IMR-90 (cell line): ENCODE measurements at regions not wholly inside any gene's neighbourhood (a gene's known extent, or its start where the extent isn't known, plus 50 kb on each side); places are given as distances from the start of the nearest gene placed in this dataset.

Source experiments
- ATAC-seq: fragments of 200-7000 bp; cut with Tn5 transposase; 2 replicates; pipeline ENCODE4 v1.9.1; 2020; ENCODE audit warnings: low read depth, mild to moderate bottlenecking, moderate library complexity
- BruUV-seq: library from RNA; stranded (reverse); fragments of 400-500 nt; replicated peaks from 2 replicates; lab custom pipeline; 2021; lab: Mats Ljungman, UMichigan
- CTCF ChIA-PET: fragments of 300-600 bp; formaldehyde crosslinking; extraction: SDS; loops from one replicate; lab custom pipeline; 2021; ENCODE audit warnings: antibody characterized with exemption; lab: Yijun Ruan, JAX
- POLR2A ChIA-PET: fragments of 300-600 bp; sonication (Branson Sonifier 250); formaldehyde crosslinking; loops from one replicate; lab custom pipeline; 2022; ENCODE audit warnings: antibody characterized with exemption; ENCODE audit not compliant: unreplicated experiment; lab: Charles Lee
- DNase-seq: peaks from one replicate; pipeline ENCODE4 v3.0.0; 2013
- H2AFZ ChIP-seq: replicated peaks from 2 replicates; pipeline ENCODE3; 2013; ENCODE audit warnings: low read length, mild to moderate bottlenecking; ENCODE audit not compliant: poor library complexity
- H2AK5ac ChIP-seq: 2 replicates; pipeline ENCODE4 v1.6.1; 2013; ENCODE audit warnings: low read depth, low read length, inconsistent platforms
- H2AK9ac ChIP-seq: replicated peaks from 2 replicates; pipeline ENCODE3; 2013; ENCODE audit warnings: mild to moderate bottlenecking, low read depth, low read length, moderate library complexity; ENCODE audit not compliant: poor library complexity
- H2BK120ac ChIP-seq: 2 replicates; pipeline ENCODE4 v1.6.1; 2013; ENCODE audit warnings: low read depth, low read length, inconsistent platforms
- H2BK15ac ChIP-seq: 3 replicates; pipeline ENCODE4 v1.6.1; 2013; ENCODE audit warnings: low read depth, low read length, inconsistent platforms
- H2BK20ac ChIP-seq: 2 replicates; pipeline ENCODE4 v1.6.1; 2013; ENCODE audit warnings: low read depth, mild to moderate bottlenecking, inconsistent platforms, low read length, moderate library complexity
- H2BK5ac ChIP-seq: 2 replicates; pipeline ENCODE4 v1.6.1; 2013; ENCODE audit warnings: mild to moderate bottlenecking, low read depth, low read length, inconsistent platforms; ENCODE audit not compliant: poor library complexity, severe bottlenecking
- H3K14ac ChIP-seq: replicated peaks from 2 replicates; pipeline ENCODE4 v1.6.1; 2013; ENCODE audit warnings: low read depth, low read length, inconsistent platforms
- H3K18ac ChIP-seq: 2 replicates; pipeline ENCODE4 v1.6.1; 2013; ENCODE audit warnings: low read depth, low read length, control low read depth
- H3K23ac ChIP-seq: 2 replicates; pipeline ENCODE4 v1.6.1; 2013; ENCODE audit warnings: low read depth, low read length, inconsistent platforms
- H3K27ac ChIP-seq: 2 replicates; pipeline ENCODE4 v1.5.1; 2013; ENCODE audit warnings: mild to moderate bottlenecking, control low read depth, low read length; ENCODE audit not compliant: insufficient read depth
- H3K27me3 ChIP-seq: 2 replicates; pipeline ENCODE4 v1.6.1; 2013; ENCODE audit warnings: low read length; ENCODE audit not compliant: control insufficient read depth, insufficient read depth
- H3K36me3 ChIP-seq: 2 replicates; pipeline ENCODE4 v1.6.1; 2013; ENCODE audit warnings: low read length, mixed read lengths; ENCODE audit not compliant: control insufficient read depth, insufficient read depth
- H3K4ac ChIP-seq: 2 replicates; pipeline ENCODE4 v1.6.1; 2013; ENCODE audit warnings: low read depth, low read length, inconsistent platforms
- H3K4me1 ChIP-seq: 2 replicates; pipeline ENCODE4 v1.6.1; 2013; ENCODE audit warnings: low read length, mixed read lengths; ENCODE audit not compliant: control insufficient read depth, insufficient read depth
- H3K4me2 ChIP-seq: 2 replicates; pipeline ENCODE4 v1.6.1; 2013; ENCODE audit warnings: low read depth, mild to moderate bottlenecking, control low read depth, low read length, moderate library complexity
- H3K4me3 ChIP-seq: 2 replicates; pipeline ENCODE4 v1.5.1; 2013; ENCODE audit warnings: low read depth, mild to moderate bottlenecking, control low read depth, low read length, moderate library complexity; ENCODE audit not compliant: insufficient read depth
- H3K56ac ChIP-seq: 2 replicates; pipeline ENCODE4 v1.6.1; 2013; ENCODE audit warnings: low read length, inconsistent platforms; ENCODE audit not compliant: insufficient read depth; ENCODE audit errors: extremely low read depth
- H3K79me1 ChIP-seq, 2 experiments: 2 replicates each; pipeline ENCODE4 v1.6.1; 2013; ENCODE audit warnings: low read length in 2 of 2, inconsistent platforms in 1 of 2, low read depth in 1 of 2
- H3K9ac ChIP-seq: 2 replicates; pipeline ENCODE4 v1.6.1; 2013; ENCODE audit warnings: low read depth, low read length, control low read depth
- H3K9me1 ChIP-seq: 2 replicates; pipeline ENCODE4 v1.6.1; 2013; ENCODE audit warnings: low read length, inconsistent platforms; ENCODE audit not compliant: insufficient read depth
- H3K9me3 ChIP-seq: 2 replicates; pipeline ENCODE4 v1.6.1; 2013; ENCODE audit warnings: low read length; ENCODE audit not compliant: control insufficient read depth, insufficient read depth
- H4K20me1 ChIP-seq: 2 replicates; pipeline ENCODE4 v1.6.1; 2013; ENCODE audit warnings: low read length, inconsistent platforms; ENCODE audit not compliant: insufficient read depth
- H4K5ac ChIP-seq: 2 replicates; pipeline ENCODE4 v1.6.1; 2013; ENCODE audit warnings: mild to moderate bottlenecking, low read depth, low read length, control low read depth
- H4K8ac ChIP-seq, 2 experiments: 2 replicates each; pipeline ENCODE4 v1.6.1; 2013; ENCODE audit warnings: low read depth in 2 of 2, low read length in 2 of 2, control low read depth in 1 of 2, inconsistent platforms in 1 of 2
- H4K91ac ChIP-seq: 2 replicates; pipeline ENCODE4 v1.6.1; 2013; ENCODE audit warnings: low read depth, low read length, inconsistent platforms; ENCODE audit not compliant: insufficient read depth
- CHD1 ChIP-seq: IDR thresholded peaks from 2 replicates; pipeline ENCODE4 v1.6.1; 2012; ENCODE audit warnings: low read depth, low read length, improper control_type of control experiment
- ELK1 ChIP-seq: fragments of 150-350 bp; IDR thresholded peaks from 2 replicates; pipeline ENCODE4 v1.6.1; 2016; ENCODE audit warnings: low read depth, mild to moderate bottlenecking, low read length, moderate library complexity, borderline replicate concordance
- FOS ChIP-seq: fragments of 150-350 bp; IDR thresholded peaks from 2 replicates; pipeline ENCODE4 v1.6.1; 2016; ENCODE audit warnings: low read depth, low read length
- MAFK ChIP-seq: IDR thresholded peaks from 2 replicates; pipeline ENCODE4 v1.6.1; 2012; ENCODE audit warnings: low read depth, low read length, improper control_type of control experiment
- MAZ ChIP-seq: IDR thresholded peaks from 2 replicates; pipeline ENCODE4 v1.6.1; 2012; ENCODE audit warnings: low read depth, mild to moderate bottlenecking, low read length, improper control_type of control experiment, moderate library complexity, borderline replicate concordance
- MXI1 ChIP-seq: IDR thresholded peaks from 2 replicates; pipeline ENCODE4 v1.6.1; 2012; ENCODE audit warnings: low read depth, mild to moderate bottlenecking, low read length, moderate library complexity, borderline replicate concordance
- NFE2L2 ChIP-seq: fragments of 150-350 bp; IDR thresholded peaks from 2 replicates; pipeline ENCODE4 v1.6.1; 2016; ENCODE audit warnings: low read depth, mild to moderate bottlenecking, low read length
- POLR2A ChIP-seq: IDR thresholded peaks from 2 replicates; pipeline ENCODE4 v1.6.1; 2012; ENCODE audit warnings: mild to moderate bottlenecking, low read depth, low read length
- RAD21 ChIP-seq: IDR thresholded peaks from 2 replicates; pipeline ENCODE4 v1.6.1; 2012; ENCODE audit warnings: low read length, improper control_type of control experiment
- RCOR1 ChIP-seq: IDR thresholded peaks from 2 replicates; pipeline ENCODE4 v1.6.1; 2012; ENCODE audit warnings: mild to moderate bottlenecking, low read length, improper control_type of control experiment; ENCODE audit not compliant: insufficient replicate concordance
- RFX5 ChIP-seq: IDR thresholded peaks from 2 replicates; pipeline ENCODE4 v1.8.0; 2012; ENCODE audit warnings: low read depth, mild to moderate bottlenecking, low read length, moderate library complexity
- SMC3 ChIP-seq: fragments of 150-350 bp; IDR thresholded peaks from 2 replicates; pipeline ENCODE4 v1.6.1; 2016; ENCODE audit warnings: low read depth, mild to moderate bottlenecking, antibody characterized with exemption, low read length, moderate library complexity
- USF2 ChIP-seq: fragments of 150-350 bp; IDR thresholded peaks from 2 replicates; pipeline ENCODE4 v1.6.1; 2017; ENCODE audit warnings: mild to moderate bottlenecking, antibody characterized with exemption, low read length, low read depth
- WGBS, 2 experiments: methylation state at CpG; one replicate each; pipeline versions ENCODE4 v1.1.5 to v1.1.7; 2013; ENCODE audit warnings: missing lambda C conversion rate in 2 of 2; ENCODE audit not compliant: insufficient read length in 1 of 2; ENCODE audit errors: extremely low coverage in 2 of 2; 5-methylcytosine and 5-hydroxymethylcytosine counted together
- dilution Hi-C: fragments of 300-500 bp; cut with HindIII; formaldehyde crosslinking; loops from one replicate; pipeline ENCODE4 v1.14.3; 2018; ENCODE audit warnings: low sequenced_read_pairs; ENCODE audit not compliant: unreplicated experiment
- in situ Hi-C: fragments of 300-500 bp; cut with MboI; formaldehyde crosslinking; loops from 3 replicates; pipeline ENCODE4 v1.14.3; 2019; ENCODE audit warnings: low sequenced_read_pairs, inconsistent platforms, mixed read lengths
- intact Hi-C: fragments of 100-400 bp; cut with micrococcal nuclease; formaldehyde crosslinking; loops from 2 replicates; pipeline ENCODE4 v1.10.0; 2022
- TF ChIP-seq, protein P1 (sequence below): conservative IDR thresholded peaks from 2 replicates; pipeline ENCODE4 v1.5.1; 2012; ENCODE audit warnings: mild to moderate bottlenecking, low read depth, low read length, improper control_type of control experiment

DNA sequence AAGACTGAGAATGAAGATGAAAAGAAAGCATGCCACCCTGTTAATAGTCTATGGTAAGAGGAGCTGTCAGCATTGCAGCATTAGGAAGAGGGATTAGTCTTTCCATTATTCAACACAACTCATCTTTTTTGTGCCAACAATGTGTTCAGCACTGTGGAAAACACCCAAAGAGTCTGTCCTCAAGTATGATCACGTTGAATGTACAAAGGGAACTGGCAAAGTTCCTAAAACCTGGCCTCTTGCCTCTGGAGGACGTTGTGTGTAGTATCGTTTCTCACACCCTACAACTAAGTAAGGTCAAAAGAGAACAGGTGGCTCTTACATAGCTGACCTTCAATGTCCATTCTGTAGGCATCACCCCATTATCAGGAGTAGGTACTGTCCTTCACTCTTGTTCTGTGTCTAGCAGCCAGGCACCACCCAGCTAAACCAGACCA lies 147.9 kb upstream of the THBS1 start:
- no peaks in the 10 kb centered on the region for H3K79me1 ChIP-seq
- no peaks in the 10 kb centered on the region for H4K20me1 ChIP-seq
- no peak overlapping the region for H3K27ac ChIP-seq
- H2BK120ac ChIP-seq: no peak overlapping the region
- DNase-seq (no peak), ATAC-seq (no peak)
- H2AK5ac ChIP-seq: peak overlapping the region; percentile 80; the same call in 1 of the 2 replicates
- no peaks in the 10 kb centered on the region for H3K36me3 ChIP-seq
- no peak overlapping the region for H3K23ac ChIP-seq
- peaks cover 9% of the 10 kb centered on the region for H3K4me1 ChIP-seq
- dilution Hi-C loops (no loop called here), intact Hi-C loops (no loop called here), in situ Hi-C loops (no loop called here)
- 0 out of 3 replicates have a peak overlapping the region, but pooled peaks have one; percentile 30 for H2BK15ac ChIP-seq
- POLR2A ChIA-PET: no interaction called here
- no peak overlapping the region for H4K5ac ChIP-seq
- no peak overlapping the region for H3K4me3 ChIP-seq
- H3K9me1 ChIP-seq: no peaks in the 10 kb centered on the region
- H4K91ac ChIP-seq: no peak overlapping the region; the same call in 1 of the 2 replicates
- H3K4me2 ChIP-seq: no peak overlapping the region
- no peaks in the 10 kb centered on the region for H3K27me3 ChIP-seq
- H3K9me3 ChIP-seq: no peaks in the 10 kb centered on the region
- no CpG with 5 or more reads among the region's 3 CpGs for WGBS, 2 experiments
- peak overlapping the region; percentile 69; the same call in 1 of the 2 replicates for H3K18ac ChIP-seq
- H2BK20ac ChIP-seq: no peak overlapping the region
- H3K56ac ChIP-seq: no peak overlapping the region
- no peak for TF ChIP-seq RFX5
- no peak for TF ChIP-seq FOS
- TF ChIP-seq, protein P1, sequence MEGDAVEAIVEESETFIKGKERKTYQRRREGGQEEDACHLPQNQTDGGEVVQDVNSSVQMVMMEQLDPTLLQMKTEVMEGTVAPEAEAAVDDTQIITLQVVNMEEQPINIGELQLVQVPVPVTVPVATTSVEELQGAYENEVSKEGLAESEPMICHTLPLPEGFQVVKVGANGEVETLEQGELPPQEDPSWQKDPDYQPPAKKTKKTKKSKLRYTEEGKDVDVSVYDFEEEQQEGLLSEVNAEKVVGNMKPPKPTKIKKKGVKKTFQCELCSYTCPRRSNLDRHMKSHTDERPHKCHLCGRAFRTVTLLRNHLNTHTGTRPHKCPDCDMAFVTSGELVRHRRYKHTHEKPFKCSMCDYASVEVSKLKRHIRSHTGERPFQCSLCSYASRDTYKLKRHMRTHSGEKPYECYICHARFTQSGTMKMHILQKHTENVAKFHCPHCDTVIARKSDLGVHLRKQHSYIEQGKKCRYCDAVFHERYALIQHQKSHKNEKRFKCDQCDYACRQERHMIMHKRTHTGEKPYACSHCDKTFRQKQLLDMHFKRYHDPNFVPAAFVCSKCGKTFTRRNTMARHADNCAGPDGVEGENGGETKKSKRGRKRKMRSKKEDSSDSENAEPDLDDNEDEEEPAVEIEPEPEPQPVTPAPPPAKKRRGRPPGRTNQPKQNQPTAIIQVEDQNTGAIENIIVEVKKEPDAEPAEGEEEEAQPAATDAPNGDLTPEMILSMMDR: no peak
- no peak for TF ChIP-seq MAFK
- no peak for TF ChIP-seq RCOR1
- no peak for TF ChIP-seq POLR2A
- TF ChIP-seq RAD21: no peak
- TF ChIP-seq SMC3: no peak
- no peak for TF ChIP-seq MAZ
- no peak for TF ChIP-seq CHD1
- no peak for TF ChIP-seq NFE2L2
- TF ChIP-seq USF2: no peak
- TF ChIP-seq MXI1: no peak
- TF ChIP-seq ELK1: no peak
- CTCF ChIA-PET: no interaction called here
- no peak overlapping the region for H4K8ac ChIP-seq
- H3K4ac ChIP-seq: 0 out of 2 replicates have a peak overlapping the region, but pooled peaks have one; percentile 6
- no peak overlapping the region for H2AK9ac ChIP-seq
- no TSS peak for BruUV-seq
- no peak overlapping the region for H2BK5ac ChIP-seq
- no peak overlapping the region for H3K14ac ChIP-seq
- no peak overlapping the region for H3K9ac ChIP-seq
- H2AFZ ChIP-seq: no peak overlapping the region
